SW 1271 (cell line): ENCODE measurements at regions not wholly inside any gene's neighbourhood (a gene's known extent, or its start where the extent isn't known, plus 50 kb on each side); places are given as distances from the start of the nearest gene placed in this dataset.

Source experiments
- DNase-seq, 2 experiments: peaks; one replicate each; lab custom pipeline; 2025; lab: John Stamatoyannopoulos, UW

- no peak for DNase-seq
Observed at GRCh38 chr11:97963528-97964331, 1057.0 kb upstream of the CNTN5 start.

- no peak for DNase-seq
Observed at GRCh38 chr11:97964332-97965004, 1056.3 kb upstream of the CNTN5 start.

- peak; percentile 81 to 93 for DNase-seq
Observed at GRCh38 chr11:97965849-97966646, 1054.7 kb upstream of the CNTN5 start.

- no peak for DNase-seq
Observed at GRCh38 chr11:97966901-97967300, 1053.8 kb upstream of the CNTN5 start.

- DNase-seq: no peak
Observed at GRCh38 chr11:97968071-97968470, 1052.7 kb upstream of the CNTN5 start.

GRCh38 chr11:97972731-97973130 is 1048.0 kb upstream of the CNTN5 start:
- no peak for DNase-seq

- DNase-seq: no peak
Observed at GRCh38 chr11:97973352-97973857, 1047.3 kb upstream of the CNTN5 start.

GRCh38 chr11:97974798-97975498 is 1045.8 kb upstream of the CNTN5 start:
- no peak for DNase-seq

GRCh38 chr11:97977726-97978125 is 1043.0 kb upstream of the CNTN5 start:
- no peak for DNase-seq

GRCh38 chr11:97979741-97980140 is 1041.0 kb upstream of the CNTN5 start:
- DNase-seq: no peak

GRCh38 chr11:97982512-97982911 is 1038.2 kb upstream of the CNTN5 start:
- DNase-seq: no peak

- DNase-seq: no peak
Observed at GRCh38 chr11:97989121-97989520, 1031.6 kb upstream of the CNTN5 start.

- DNase-seq: no peak
Observed at GRCh38 chr11:97990162-97990920, 1030.4 kb upstream of the CNTN5 start.

GRCh38 chr11:97993562-97993961 is 1027.2 kb upstream of the CNTN5 start:
- no peak for DNase-seq

GRCh38 chr11:97995874-97996273 is 1024.9 kb upstream of the CNTN5 start:
- no peak for DNase-seq

- DNase-seq: no peak
Observed at GRCh38 chr11:97996762-97997161, 1024.0 kb upstream of the CNTN5 start.

GRCh38 chr11:98003606-98004371 is 1017.0 kb upstream of the CNTN5 start:
- no peak for DNase-seq

GRCh38 chr11:98007072-98007471 is 1013.7 kb upstream of the CNTN5 start:
- DNase-seq: no peak

- no peak for DNase-seq
Observed at GRCh38 chr11:98027652-98028051, 993.1 kb upstream of the CNTN5 start.

GRCh38 chr11:98029832-98030231 is 990.9 kb upstream of the CNTN5 start:
- DNase-seq: no peak
